ENCODE measurements at regions not wholly inside any gene's neighbourhood (a gene's known extent, or its start where the extent isn't known, plus 50 kb on each side); places are given as distances from the start of the nearest gene placed in this dataset.
"Not testable (repeated sequence)": the region's sequence is repeated elsewhere in the genome, so short reads cannot be mapped to it uniquely, and the experiment has no call there.

DNA sequence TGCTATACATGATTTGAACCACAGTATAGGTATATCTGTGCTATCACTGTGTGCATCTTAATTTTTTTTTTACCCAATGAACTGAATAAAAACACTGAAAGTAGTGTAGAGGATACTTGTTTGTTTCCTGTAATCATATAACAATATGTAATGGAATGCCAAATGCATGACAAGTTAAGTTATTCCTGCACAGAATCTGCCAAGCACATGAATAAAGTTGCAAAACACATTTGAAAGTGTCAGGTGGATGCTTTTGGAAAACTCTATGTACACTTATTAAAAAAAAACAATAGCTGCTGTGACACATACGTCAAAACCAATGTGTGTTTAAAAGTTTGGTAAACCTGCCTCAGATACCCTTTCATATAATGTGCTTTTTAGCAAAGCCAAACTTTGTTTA lies 1638.1 kb upstream of the SEL1L start:
- WGBS, 2 donors = 86 to 88% methylated on average over 1 of the region's 1 CpG
- no peak for DNase-seq
- Histone ChIP-seq H3K27ac (no peak overlapping the region), H3K36me3 (no peaks in the 10 kb centered on the region), H3K9me3 (no peaks in the 10 kb centered on the region), H3K4me1 (no peaks in the 10 kb centered on the region), H3K27me3 (no peaks in the 10 kb centered on the region), H3K4me3 (no peak overlapping the region)
- intact Hi-C loops (cut with DNase I) = no loop called here
- TF ChIP-seq CTCF (IDR thresholded peaks at IDR 0.05) = no peak
- TF ChIP-seq POLR2A (IDR thresholded peaks at IDR 0.05) = no peak
- no peak for TF ChIP-seq EP300 (IDR thresholded peaks at IDR 0.05)
- no peak for TF ChIP-seq POLR2AphosphoS5 (IDR thresholded peaks at IDR 0.05)

DNA sequence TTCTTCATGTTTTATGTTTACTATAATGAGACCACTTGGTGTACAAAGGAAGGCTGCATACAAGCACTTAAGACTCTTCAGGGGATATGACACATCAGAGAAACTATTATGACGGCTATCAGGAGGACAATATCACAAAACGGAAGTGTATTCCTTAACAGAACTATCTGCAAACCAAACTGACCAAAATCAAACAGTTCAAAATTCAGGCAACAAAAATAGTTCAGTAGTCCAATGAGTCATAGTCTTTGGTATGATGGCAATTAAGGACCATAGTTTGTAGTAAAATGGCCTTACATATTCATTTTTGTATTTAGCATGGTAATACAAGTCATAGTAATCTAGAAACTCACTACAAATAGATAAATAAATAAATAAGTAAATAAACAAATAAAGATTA lies 1638.7 kb upstream of the SEL1L start:
- H3K4me1 ChIP-seq = no peaks in the 10 kb centered on the region
- TF ChIP-seq POLR2AphosphoS5 (IDR thresholded peaks at IDR 0.05) (no peak), CTCF (IDR thresholded peaks at IDR 0.05) (no peak), EP300 (IDR thresholded peaks at IDR 0.05) (no peak), POLR2A (IDR thresholded peaks at IDR 0.05) (no peak)
- no peaks in the 10 kb centered on the region for H3K36me3 ChIP-seq
- WGBS, 2 donors = 81% methylated on average over 2 of the region's 2 CpGs
- no peaks in the 10 kb centered on the region for H3K27me3 ChIP-seq
- intact Hi-C loops (cut with DNase I) = no loop called here
- no peak overlapping the region for H3K4me3 ChIP-seq
- no peaks in the 10 kb centered on the region for H3K9me3 ChIP-seq
- no peak for DNase-seq
- no peak overlapping the region for H3K27ac ChIP-seq

- no peak for DNase-seq
- Histone ChIP-seq H3K36me3 (no peaks in the 10 kb centered on the region), H3K27ac (no peak overlapping the region), H3K4me3 (no peak overlapping the region), H3K9me3 (no peaks in the 10 kb centered on the region), H3K4me1 (no peaks in the 10 kb centered on the region), H3K27me3 (no peaks in the 10 kb centered on the region)
- TF ChIP-seq CTCF (IDR thresholded peaks at IDR 0.05) = no peak
- intact Hi-C loops (cut with DNase I) = no loop called here
Measured at GRCh38 chr14:83173687-83174086, 1640.0 kb upstream of the SEL1L start.

- H3K4me1 ChIP-seq = no peaks in the 10 kb centered on the region
- no peak overlapping the region for H3K27ac ChIP-seq
- H3K4me3 ChIP-seq = no peak overlapping the region
- DNase-seq = no peak
- WGBS, 2 donors = 88 to 89% methylated on average over 5 of the region's 5 CpGs
- no peaks in the 10 kb centered on the region for H3K27me3 ChIP-seq
- no peak for TF ChIP-seq CTCF (IDR thresholded peaks at IDR 0.05)
- TF ChIP-seq POLR2AphosphoS5 (IDR thresholded peaks at IDR 0.05) = no peak
- TF ChIP-seq EP300 (IDR thresholded peaks at IDR 0.05) = no peak
- no peak for TF ChIP-seq POLR2A (IDR thresholded peaks at IDR 0.05)
- no peaks in the 10 kb centered on the region for H3K36me3 ChIP-seq
- intact Hi-C loops (cut with DNase I) = no loop called here
- no peaks in the 10 kb centered on the region for H3K9me3 ChIP-seq
Measured at GRCh38 chr14:83184531-83184930, 1650.9 kb upstream of the SEL1L start.

DNA sequence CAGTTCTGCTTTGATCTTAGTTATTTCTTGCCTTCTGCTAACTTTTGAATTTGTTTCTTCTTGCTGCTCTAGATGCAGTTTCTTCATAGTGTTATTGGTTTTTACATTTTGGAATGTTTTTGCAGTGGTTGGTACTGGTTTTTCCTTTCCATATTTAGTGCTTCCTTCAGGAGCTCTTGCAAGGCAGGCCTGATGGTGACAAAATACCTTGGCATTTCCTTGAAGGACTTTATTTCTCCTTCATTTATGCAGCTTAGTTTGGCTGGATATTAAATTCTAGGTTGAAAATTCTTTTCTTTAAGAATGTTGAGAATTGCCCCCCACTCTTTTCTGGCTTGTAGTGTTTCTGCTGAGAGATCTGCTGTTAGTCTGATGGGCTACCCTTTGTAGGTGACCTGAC lies 1654.7 kb upstream of the SEL1L start:
- intact Hi-C loops (cut with DNase I); H3K27ac ChIP-seq: not testable (repeated sequence)

More for the DNA sequence above, 1654.7 kb upstream of the SEL1L start:
- H3K4me1 ChIP-seq, H3K36me3 ChIP-seq, H3K9me3 ChIP-seq, H3K27me3 ChIP-seq, DNase-seq, H3K4me3 ChIP-seq: not testable (repeated sequence)

Data from sigmoid colon (tissue), 6 donors.